GM18519 (cell line): ENCODE measurements at regions not wholly inside any gene's neighbourhood (a gene's known extent, or its start where the extent isn't known, plus 50 kb on each side); places are given as distances from the start of the nearest gene placed in this dataset.

ENCODE experiments used
- ATAC-seq: cut with Tn5 transposase; IDR thresholded peaks from one replicate; pipeline ENCODE4 v1.9.1; 2021; ENCODE audit warnings: mild to moderate bottlenecking, moderate library complexity; ENCODE audit not compliant: unreplicated experiment, low FRiP score

DNA sequence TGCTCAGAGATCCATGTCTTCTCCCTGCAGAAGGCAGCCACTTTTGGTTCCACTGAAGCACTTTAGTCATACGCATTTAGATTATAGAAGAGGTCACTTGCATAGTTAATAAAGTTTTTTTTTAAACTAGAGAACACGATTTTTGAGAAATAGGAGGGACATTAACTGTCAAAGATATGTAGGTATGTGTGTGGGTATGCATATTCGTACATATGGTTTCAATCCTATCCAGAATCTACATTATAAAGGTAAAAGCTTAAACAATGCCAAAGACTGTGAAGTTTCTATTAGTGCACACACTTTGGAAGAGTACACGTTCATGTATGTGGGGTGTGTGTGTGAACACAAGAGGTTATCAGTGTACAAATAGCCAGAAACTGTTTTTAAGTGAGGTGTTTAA, 103.2 kb downstream of the BTBD3 start:
- ATAC-seq: no peak

DNA sequence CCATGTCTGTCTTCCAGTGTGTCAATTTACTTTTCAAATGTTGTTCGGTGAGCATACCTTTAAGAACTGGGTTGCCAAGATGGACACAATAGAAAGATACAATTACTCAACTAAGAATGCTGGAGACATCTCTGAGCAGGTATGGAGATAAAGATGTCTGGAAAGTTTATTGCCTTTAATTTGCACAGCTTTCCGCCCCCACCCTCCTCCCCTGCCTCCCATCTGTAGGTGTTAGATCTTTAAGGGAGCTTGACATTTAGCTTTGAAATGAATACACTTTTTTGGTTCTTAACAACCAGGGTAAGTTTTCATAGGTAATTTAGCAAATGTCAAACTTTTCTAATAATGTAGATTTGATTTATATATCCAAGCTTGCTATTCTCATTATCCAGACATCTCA, 104.4 kb downstream of the BTBD3 start:
- no peak for ATAC-seq

DNA sequence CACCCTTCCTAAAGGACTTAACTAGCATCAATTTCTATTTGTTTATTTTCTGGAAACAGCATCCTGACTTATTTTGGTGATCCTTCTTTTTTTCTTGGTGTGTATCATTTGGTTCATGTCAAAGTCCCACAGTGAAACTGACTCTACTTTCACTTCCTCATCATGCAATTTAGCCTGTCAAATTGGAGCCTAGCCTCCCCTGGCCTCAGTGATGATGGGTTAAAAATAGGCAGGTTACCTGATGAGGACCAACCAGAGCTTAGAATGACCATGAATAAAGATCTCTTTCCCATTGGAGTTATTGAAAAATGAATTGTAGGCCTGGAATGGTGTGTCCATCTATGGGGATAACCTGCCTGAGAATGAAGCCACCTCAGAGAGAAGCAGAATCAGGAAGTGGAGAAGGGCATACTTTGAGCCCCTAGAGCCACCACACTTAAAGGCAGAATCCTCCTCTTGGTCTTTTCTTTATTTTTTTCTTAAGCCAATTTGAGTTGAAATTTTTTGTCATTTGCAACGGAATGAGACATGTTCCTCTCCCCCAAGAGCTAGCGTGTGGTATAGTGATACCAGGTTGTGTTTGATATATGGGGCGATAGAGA, 105.6 kb downstream of the BTBD3 start:
- no peak for ATAC-seq

DNA sequence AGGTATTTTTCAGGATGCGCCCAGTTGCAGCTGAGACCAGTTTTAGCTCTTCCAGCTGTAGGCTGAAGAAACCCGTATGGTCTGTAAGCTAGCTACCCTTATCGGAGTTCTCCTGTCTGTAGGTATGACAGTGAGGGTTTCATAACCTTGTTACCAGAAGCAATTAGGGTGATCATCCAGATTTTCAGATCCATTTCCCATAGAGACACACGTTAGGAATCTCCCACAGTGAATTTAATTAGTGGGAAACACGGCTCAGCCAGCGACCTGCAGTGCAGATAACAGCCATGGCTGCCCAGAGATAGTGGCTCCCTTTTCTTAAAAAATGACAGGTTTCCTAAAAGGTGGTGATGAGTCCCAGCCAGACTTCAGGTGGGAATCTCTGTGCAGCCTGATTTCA, 111.1 kb downstream of the BTBD3 start:
- no peak for ATAC-seq

DNA sequence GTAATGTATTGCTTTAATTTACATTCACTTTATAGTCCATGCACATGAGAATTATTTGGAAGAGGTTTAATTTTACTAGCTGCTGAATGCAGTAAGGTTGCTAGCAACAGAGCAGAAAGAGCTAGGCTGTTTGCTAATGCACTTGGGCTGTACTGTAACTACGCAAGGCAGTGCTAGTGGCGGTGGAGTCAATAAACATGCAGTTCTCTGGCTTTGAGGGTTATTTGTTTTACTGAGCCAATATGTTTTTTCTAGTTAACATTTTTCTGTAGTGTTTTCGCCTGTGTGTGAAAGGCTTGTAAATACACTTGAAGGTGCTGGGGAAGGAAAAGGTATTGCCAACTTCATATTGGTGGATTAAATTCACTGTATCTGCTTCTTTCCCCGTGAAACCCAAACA, 112.8 kb downstream of the BTBD3 start:
- ATAC-seq: no peak

DNA sequence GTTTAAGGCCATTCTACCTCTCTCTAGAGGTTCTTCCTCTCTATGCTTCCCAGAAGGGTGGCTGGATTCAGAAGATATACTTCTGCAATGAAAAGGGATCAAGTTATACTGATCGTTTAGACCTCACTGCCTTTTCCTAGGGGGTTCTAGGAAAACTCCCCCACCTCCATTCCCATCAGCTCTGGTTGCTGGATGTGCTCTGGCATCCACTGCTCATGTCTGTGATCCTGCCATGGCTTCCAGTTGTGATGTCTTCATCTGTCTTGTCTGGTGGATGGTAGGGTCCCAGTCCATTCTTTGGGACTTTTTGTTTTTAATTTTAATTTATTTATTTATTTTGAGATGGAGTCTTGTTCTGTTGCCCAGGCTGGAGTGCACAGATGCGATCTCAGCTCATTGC, 118.4 kb downstream of the BTBD3 start:
- ATAC-seq: no peak

DNA sequence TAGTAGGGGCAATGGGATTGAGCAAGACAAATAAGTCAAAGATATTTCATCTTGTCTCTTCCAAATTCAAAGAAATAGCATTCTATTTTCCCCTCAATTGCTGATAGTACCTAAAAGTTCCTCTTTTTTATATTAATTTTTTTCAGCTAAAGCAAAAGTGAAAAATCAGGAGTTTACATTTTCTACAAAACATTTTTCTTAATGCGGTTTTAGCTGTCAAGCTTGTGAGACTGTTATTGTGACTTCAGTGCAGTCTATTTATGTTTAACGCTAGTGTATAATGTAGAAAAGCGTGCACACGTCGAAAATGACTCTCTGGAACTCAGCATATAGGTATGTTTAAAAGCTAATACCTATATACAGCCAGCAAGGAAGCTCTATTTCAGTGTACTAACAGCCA, 119.8 kb downstream of the BTBD3 start:
- no peak for ATAC-seq

DNA sequence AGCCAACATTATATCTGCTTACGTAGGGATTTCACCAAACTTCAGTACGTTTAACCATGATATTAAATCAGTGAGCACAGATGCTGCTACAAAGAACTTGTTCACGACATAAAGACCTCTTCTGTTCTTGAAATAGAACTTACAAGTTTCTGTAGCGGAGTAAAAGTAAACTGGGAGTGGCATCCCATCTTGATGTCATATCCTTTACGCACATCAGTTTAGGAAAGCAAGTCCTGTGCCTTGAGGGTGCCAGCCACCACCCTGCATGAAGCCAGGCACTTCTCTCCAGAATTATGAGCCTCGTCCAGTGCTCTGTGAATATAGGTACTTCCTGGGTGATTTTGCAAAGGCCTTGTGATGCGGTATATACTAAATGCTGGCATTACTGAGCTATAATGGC, 122.6 kb downstream of the BTBD3 start:
- ATAC-seq: no peak

DNA sequence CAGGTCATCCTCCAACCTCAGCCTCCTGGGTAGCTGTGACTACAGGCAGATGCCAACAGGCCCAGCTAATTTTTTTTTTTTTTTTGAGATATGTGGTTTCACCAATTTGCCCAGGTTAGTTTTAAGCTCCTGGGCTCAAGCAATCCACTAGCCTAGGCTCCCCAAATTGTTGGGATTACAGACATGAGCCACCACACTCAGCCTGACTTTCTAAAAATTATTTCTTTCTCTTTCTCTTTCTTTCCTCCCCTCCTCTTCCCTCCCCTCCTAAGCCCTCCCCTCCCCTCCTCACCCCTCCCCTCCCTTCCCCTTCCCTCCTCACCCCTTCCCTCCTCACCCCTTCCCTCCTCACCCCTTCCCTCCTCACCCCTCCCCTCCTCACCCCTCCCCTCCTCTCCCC, 127.3 kb downstream of the BTBD3 start:
- no peak for ATAC-seq

DNA sequence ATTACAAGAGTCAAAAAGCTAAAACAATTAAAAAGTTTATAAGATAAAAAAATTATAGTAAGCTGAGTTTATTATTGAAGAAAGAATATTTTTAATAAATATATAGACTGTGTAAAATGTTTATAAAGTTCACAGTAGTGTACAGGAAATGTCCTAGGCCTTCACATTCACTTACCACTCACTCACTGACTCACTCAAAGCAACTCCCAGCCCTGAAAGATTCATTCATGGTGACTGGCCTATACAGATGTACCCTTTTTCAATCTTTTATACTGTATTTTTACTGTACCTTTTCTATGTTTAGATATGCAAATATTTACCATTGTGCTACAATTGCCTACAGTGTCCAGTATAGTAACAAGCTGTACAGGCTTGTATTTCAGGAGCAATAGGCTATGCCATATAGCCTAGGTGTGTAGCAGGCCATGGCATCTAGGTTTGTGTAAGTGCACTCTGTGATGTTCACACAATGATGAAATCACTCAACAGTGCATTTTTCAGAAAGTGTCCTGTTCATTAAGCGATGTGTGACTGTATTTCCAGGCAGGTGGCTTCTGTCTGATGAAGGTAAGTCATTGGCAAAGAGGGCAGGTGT, 130.2 kb downstream of the BTBD3 start:
- ATAC-seq: no peak

DNA sequence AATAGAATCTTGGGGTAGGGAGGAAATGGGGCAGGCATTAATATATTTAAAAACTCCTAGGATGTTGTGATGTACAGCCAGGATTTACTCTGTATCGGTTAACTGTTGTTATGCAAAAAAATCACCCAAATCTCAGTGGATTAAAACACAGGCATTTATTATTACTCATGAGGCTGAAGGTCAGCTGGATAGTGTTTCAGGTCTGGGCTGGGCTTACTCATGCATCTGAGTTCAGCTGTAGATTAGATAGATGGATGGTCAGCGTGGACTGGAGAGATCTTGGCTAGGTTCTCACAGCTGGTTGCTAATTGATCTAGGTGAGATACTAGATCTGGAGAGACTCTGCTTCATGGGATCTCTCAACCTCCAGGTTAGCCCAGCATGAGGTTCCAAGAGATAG, 131.4 kb downstream of the BTBD3 start:
- ATAC-seq: no peak

DNA sequence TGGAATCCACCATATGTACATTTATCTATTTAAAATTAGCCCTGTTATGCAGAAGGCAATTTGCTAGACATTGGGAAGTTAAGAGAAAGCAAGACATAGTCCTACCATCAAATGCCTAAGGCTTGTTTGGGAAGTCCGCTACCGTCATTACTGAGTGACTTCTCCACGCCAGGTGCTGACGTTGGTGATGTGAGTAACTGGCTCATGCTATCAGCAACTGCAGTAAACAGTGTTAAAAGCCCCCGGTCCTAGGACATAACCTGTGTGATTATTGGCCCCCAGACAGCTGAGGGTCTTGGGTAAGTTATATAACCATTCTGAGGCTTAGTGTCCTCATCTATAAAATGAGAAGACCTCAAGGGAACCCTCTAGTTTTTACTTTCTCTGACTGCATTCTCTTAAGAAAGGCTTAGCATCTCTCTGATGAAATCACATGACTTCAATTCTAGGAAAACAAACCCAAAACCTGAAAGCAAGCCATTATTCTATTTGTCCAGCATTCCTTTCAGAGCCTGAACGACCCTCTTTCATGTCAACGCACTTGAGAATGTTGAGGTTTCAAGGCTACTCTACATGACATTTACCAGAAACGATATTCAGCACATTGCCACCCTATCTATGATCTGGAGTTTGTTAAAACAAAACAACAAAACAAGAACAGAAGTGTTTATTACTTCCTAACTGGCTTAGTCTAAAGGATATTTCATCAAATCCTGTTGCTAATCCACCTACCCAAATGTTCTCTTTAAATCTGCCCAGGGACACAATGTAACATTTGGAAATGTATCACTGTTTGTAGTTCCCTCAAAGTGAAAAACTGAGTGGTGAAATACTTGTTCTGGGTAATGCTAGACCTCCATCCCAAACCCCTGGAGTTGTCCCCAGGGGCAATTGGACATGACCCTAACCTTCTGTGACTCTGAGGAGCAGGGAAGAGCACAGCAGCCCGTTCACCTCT, 133.8 kb downstream of the BTBD3 start:
- no peak for ATAC-seq

DNA sequence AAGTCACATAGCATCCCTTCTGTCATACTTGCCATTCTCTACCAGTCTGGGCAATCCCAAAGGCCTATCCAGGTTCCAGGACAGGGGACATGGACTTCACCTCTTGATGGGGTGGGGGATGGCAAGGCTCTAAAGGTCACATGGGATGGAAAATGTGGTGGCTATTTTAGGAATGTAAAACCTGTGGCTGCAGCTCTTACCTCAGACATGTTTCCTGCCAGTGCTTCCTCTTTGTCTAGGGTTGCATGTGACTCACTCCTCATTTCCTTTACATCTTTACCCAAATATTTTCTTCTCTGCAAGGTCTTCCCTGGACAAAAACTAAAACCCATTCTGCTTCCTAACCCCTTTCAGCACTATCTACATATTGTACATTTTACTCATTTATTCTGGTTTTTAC, 135.7 kb downstream of the BTBD3 start:
- ATAC-seq: no peak

DNA sequence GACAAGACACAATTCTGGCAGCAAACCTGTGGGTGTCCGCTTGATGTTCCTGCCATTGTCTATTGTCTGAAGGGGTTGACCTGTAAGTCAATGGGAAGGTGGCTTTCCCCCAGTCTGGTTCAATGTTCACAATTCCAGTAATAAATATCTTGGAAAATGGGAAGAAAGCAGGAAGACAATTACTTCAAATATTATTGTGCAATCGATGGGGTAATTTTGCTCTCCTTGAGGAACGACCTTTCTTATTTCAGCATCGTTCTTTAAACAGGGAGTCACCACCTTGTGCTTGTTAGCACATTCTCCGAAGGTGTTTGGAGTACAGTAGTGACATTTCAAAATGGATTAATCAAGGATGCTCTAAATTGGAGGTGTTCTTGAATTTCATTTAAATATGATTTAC, 136.9 kb downstream of the BTBD3 start:
- ATAC-seq: no peak

DNA sequence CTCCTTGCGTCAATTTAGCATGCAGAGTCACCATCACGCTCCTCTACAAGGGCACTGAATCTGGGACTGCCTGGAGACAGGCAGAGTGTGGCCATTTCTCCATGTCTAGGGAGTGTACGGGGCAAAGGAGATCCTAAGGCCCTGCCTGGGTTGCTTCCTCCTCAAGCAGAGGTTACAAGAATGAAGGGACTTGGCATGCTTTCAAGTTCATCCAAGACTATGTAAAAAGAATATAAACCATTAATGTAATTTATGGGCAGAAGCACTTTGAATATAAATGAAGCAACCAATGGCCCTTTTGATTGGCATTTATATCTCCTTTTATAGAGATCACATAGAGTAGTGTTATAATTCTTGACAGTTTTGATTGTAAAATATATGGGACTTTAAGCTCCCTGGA, 137.5 kb downstream of the BTBD3 start:
- ATAC-seq: no peak

DNA sequence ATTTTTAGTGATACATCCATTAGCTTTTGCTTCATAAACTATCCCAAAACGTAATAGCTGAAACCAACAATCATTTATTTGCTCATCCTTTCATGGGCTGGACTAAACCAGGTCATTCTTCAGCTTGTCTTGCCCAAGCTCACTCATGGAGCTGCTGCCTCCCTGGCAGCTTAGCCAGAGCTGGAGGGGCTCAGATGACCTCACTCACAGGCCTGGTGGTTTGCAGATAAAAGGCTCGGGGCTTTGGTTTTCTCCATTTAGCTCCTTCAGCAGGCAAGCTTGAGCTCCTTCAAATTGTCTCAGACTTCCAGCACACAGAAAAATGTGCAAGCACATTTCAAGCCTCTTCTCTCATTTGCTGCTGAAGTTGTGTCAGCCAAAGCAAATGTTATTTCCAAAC, 139.1 kb downstream of the BTBD3 start:
- no peak for ATAC-seq

DNA sequence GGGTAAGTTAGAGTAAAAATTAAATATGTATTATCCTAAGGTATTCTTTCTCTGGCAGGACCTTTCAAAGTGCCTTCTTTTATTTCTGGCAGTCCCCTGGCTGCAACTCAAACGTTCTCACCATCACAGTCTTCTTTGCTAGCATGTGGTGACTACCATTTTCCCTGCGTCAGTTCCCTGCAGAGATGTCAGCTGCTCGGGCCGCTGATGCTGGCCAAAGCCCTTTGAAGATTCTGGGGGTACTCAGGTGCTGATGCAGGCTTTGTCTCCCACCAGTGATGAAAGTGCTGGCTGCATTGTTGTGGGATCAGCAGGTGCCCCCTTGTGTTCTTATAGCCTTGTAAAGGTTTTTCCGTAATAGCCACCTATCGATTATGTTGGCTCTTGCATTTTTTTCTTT, 140.1 kb downstream of the BTBD3 start:
- no peak for ATAC-seq

DNA sequence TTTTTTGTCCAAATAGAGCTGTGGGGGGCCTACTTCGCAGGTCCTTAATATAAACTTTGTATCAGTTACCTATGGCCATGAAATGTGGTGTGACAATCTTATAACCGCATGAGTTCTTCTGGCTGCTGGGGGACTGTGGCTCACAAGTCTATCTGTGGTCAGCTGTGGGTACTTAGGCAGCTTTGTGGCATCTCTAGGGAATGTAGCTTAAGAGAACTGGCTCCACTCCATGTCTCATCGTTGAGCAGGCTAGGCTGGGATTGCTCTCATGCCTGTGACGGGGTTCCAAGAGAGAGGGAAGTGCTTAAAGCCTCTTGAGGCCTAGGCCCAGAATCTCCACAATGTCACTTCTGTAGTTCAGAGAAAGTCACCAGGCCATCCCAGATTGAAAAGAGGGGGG, 140.5 kb downstream of the BTBD3 start:
- no peak for ATAC-seq

DNA sequence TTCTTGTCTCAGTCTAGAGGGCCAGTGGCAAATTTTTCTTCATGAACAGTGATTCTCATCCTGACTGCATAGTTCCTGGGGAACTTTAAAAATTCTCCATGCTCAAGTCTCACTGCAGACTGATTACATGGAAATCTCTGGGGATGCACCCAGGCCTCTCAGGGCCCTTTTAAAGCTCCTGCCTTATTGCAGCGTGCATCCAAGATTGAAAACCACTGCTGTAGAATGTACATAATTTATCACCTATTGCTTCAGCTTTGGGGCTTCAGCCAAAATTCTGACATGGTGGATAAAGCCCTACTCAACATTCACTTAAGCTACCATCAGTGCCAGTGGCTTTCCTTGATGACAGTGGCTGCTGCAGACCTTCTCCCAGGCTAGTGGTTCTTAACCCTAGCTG, 143.8 kb downstream of the BTBD3 start:
- no peak for ATAC-seq

DNA sequence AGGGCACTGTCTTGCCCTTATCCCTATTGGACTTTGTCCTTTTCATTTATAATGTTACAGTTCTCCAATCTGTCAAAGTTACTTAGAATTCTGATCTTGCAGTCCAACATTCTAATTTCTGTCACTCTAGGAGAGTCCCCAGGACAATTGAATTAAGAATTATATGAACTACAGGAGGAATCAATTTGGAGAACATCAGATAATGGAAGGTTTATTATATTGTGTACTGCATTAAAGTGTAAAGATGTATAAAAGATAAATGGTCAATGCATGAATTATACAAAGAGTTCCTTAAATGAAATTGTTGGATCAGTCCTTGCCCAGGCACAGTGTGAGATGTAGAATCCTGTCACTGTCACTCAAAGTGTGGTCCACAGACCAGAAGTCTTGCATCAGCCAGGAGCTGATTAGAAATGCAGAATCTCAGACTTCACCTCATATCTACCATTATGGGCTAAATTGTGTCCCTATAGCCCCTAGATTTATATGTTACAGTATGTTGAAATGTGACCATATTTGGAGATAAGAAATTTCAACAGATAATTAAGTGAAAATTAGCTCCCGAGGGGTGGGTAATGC, 145.5 kb downstream of the BTBD3 start:
- ATAC-seq: no peak

DNA sequence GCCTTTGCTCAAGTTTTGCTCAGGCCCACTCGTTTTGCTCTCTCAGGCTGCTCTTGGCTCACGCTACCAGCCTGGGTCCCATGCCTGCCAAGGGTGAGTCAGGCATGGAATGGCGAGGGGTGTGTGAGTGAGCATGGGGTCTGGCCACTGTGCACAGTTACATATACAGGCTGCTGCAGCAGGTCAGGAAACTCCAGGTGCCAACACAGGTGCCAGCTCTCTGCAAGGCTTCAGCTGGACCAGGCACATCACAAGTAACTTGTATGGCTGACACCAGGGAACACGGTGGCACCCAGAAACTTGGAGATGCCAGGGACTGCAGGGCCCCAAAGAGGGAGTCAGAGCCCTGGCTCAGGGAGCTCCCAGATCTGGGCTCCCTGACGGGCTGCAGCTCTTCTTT, 146.8 kb downstream of the BTBD3 start:
- ATAC-seq: no peak
